ENCODE measurements at regions not wholly inside any gene's neighbourhood (a gene's known extent, or its start where the extent isn't known, plus 50 kb on each side); places are given as distances from the start of the nearest gene placed in this dataset.

DNA sequence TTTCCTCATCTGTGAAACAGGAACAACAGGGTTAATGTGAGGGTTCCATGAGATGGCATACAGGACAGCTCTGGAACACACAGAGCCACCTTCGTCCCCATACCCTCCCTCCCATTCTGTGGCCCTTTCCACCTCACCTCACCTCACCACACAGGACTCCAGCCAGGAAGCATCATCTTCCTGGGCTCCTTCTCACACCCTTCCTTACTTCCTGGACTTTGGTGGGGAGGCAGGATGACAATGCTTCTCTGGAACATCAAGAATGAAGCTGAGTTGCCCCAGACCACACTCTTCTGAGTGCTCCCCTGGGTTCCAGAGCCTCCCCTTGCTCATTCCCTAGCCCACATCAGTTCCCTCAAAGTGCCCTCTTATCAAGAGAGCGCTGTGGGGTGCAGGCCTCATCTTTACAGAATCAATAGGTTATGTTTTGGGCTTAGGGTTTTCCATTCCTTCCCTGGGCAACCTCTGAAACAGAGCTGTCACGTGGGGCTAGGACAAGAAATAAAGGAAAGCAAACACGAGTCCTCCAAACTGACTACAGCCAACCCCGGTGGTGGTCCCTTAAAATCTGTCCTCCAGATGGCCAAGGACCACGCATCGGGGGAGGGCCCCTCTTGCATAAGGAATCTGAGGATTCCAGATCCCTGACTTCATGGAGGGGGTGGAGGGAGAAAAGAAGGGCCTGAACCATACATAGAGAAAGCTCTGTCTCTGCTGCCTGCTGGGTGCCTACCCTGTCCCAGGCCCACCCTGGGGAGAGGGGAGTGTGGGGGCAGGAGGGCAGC lies 74.4 kb upstream of the ATP6AP2 start:
- TF ChIP-seq JUNB (CRISPR knock-in tag; IDR thresholded peaks at IDR 0.05; ENCODE audit: borderline replicate concordance) = no peak
- no peak for TF ChIP-seq JUN (CRISPR knock-in tag; IDR thresholded peaks at IDR 0.05)
- TF ChIP-seq, protein P1, sequence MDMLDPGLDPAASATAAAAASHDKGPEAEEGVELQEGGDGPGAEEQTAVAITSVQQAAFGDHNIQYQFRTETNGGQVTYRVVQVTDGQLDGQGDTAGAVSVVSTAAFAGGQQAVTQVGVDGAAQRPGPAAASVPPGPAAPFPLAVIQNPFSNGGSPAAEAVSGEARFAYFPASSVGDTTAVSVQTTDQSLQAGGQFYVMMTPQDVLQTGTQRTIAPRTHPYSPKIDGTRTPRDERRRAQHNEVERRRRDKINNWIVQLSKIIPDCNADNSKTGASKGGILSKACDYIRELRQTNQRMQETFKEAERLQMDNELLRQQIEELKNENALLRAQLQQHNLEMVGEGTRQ (IDR thresholded peaks at IDR 0.05; ENCODE audit: low read depth, low read length) = no peak
- TF ChIP-seq, protein P1 (CRISPR knock-in tag; IDR thresholded peaks at IDR 0.05; ENCODE audit: borderline replicate concordance) = no peak
- no peak for TF ChIP-seq ZNF562 (CRISPR knock-in tag; IDR thresholded peaks at IDR 0.05; ENCODE audit: borderline replicate concordance)
- no peak for TF ChIP-seq MXD3 (CRISPR knock-in tag; IDR thresholded peaks at IDR 0.05)
- TF ChIP-seq CTCF (CRISPR knock-in tag; IDR thresholded peaks at IDR 0.05) = no peak
- TF ChIP-seq MAZ (IDR thresholded peaks at IDR 0.05; ENCODE audit: borderline replicate concordance, low read depth, low read length) = no peak
- no peak for TF ChIP-seq MAZ (CRISPR knock-in tag; IDR thresholded peaks at IDR 0.05; ENCODE audit: low read depth)
- TF ChIP-seq POLR2AphosphoS5 (IDR thresholded peaks at IDR 0.05; ENCODE audit: low read depth, low read length) = no peak
- TF ChIP-seq ZEB1 (IDR thresholded peaks at IDR 0.05; ENCODE audit: insufficient replicate concordance, low read depth) = no peak
- no peak for TF ChIP-seq ATF2 (CRISPR knock-in tag; IDR thresholded peaks at IDR 0.05)
- no peak for TF ChIP-seq ZNF563 (CRISPR knock-in tag; IDR thresholded peaks at IDR 0.05)

Data from HepG2 (cell line).